ENCODE measurements at regions not wholly inside any gene's neighbourhood (a gene's known extent, or its start where the extent isn't known, plus 50 kb on each side); places are given as distances from the start of the nearest gene placed in this dataset.

DNA sequence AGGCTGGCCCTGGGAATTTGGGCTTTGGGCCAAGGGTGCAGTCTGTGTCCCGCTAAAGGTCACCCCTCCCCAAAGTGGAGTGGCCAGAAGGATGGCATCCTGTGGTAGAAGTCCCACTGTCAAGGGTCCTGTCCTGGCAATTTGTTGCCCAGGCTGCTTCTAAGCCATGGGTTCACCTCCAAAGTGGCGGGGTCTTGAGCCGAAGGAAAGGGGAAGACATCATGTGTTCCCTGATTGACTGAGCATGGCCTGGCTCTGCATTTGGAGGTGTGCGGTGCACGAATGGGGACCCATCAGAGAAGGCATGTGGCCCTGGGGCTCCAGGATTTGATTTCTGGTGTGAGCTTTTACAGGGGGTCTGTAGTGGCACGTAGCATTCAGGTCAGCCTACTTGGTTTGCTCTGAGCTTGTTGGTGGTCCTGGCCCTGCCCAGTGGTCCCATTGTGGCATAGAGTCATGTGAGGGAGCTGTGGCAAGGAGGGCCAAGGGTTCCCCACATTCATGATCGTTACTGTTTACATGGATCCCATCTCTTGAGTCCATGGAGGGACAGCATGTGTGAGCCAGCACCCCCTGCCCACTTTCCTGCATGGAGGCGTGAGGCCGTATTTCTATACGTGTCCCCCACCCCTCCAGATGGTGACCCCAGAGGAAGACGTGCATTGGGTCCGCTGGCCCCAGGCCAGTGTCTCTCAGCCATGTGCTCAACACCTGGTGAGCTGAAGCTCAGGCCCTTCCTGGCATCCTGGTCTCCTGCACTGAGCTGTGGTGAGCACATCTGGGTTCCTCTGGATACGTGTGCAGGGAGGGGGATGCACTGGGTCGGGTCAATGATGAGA lies 225.1 kb downstream of the SNRPN start:
- POLR2A ChIA-PET: no interaction called here
- DNase-seq (ENCODE audit: low read depth, low spot score): no peak
- H3K4me3 ChIP-seq (ENCODE audit: low read depth, low read length): no peak overlapping the region
- CTCF ChIA-PET: no interaction called here
- TF ChIP-seq, protein P1, sequence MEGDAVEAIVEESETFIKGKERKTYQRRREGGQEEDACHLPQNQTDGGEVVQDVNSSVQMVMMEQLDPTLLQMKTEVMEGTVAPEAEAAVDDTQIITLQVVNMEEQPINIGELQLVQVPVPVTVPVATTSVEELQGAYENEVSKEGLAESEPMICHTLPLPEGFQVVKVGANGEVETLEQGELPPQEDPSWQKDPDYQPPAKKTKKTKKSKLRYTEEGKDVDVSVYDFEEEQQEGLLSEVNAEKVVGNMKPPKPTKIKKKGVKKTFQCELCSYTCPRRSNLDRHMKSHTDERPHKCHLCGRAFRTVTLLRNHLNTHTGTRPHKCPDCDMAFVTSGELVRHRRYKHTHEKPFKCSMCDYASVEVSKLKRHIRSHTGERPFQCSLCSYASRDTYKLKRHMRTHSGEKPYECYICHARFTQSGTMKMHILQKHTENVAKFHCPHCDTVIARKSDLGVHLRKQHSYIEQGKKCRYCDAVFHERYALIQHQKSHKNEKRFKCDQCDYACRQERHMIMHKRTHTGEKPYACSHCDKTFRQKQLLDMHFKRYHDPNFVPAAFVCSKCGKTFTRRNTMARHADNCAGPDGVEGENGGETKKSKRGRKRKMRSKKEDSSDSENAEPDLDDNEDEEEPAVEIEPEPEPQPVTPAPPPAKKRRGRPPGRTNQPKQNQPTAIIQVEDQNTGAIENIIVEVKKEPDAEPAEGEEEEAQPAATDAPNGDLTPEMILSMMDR (IDR thresholded peaks at IDR 0.05; ENCODE audit: insufficient read depth, low read length, missing control alignments): no peak

DNA sequence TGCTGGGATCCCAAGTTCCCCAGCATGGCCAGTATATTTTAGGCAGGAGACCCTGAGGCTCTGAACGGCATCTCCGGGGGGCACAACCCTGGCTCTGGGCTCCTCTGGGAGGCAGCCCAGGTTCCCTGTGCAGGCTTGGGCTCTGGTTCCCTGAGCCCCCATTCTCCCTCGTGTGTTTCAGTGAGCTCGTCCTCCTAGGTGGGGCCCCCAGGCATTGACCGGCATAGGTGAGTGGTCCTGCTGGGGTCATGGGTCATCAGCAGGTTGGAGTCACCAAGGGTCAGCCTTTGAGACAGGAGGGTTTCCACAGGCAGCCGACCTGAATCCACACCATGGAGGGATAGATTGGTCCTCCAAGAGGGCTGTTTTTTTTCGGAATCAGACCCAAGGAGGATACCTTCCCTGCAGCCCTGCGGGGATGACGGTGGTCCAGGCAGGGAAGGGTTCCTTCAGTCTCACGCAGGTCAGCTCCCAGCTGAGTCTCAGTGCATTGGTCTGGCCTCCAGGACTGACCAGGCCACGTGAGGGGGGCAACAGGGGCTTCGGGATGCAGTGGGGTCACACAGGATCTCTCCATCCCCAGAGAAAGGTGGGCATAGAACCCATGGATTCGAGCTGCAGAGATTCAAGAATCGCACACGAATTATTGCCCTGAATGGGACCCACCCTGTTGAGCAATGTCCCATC lies 226.0 kb downstream of the SNRPN start:
- no peak for DNase-seq (ENCODE audit: low read depth, low spot score)
- TF ChIP-seq, protein P1 (IDR thresholded peaks at IDR 0.05; ENCODE audit: insufficient read depth, low read length, missing control alignments): no peak
- no peak overlapping the region for H3K4me3 ChIP-seq (ENCODE audit: low read depth, low read length)
- POLR2A ChIA-PET: no interaction called here
- CTCF ChIA-PET: no interaction called here

DNA sequence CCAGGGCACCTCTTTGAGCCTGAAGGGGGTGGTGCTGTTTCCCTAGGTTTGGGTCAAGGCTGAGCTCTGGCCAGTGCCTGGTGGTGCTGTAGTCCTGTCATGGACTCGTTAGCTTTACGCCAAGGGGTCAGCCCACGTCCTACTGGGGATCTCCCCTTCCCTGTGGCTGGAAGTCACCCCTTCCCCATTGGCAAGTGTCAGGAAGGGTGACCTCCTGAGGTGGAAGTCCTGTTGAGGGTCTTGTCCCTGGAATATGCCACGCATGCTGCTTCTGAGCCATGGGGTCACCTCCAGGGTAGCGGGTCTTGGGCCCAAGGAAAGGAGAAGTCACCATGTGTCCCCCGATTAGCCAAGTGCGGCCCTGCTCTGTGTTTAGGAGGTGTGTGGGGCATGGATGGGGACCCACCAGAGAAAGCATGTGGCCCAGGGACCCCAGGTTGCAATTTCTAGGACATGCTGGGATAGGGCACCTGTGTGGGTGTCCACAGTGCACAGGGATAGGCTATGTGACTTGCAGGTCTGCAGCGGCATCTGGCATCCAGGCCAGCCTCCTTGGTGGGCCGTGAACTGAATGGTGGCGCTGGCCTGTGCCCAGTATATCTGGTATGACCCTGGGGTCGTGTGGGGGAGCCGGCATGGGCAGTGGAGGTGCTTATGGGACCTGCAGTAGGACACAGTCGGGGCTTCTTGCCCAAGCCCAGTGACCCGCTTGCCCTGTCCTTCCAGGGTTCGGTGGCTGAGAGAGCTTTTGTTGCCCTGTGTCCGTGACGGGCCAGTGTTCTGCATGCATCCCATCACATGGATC lies 226.7 kb downstream of the SNRPN start:
- no peak for DNase-seq (ENCODE audit: low read depth, low spot score)
- TF ChIP-seq, protein P1 (IDR thresholded peaks at IDR 0.05; ENCODE audit: insufficient read depth, low read length, missing control alignments): no peak
- POLR2A ChIA-PET: no interaction called here

DNA sequence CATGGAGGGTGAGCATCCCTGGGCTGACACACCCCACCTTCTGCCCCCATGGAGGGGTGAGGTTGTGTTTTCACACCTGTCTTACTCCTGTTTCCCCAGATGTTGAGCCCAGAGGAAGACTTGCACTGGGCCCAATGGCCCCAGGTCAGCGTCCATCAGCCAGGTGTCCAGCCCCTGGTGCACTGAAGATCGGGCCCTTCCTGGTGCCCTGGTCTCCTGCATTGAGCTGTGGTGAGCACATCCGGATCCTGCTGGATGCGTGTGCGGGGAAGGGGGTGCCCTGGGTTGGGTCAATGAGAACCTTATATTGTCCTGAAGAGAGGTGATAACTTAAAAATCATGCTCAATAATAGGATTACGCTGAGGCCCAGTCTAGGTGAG lies 227.3 kb downstream of the SNRPN start:
- ChIA-PET POLR2A (no interaction called here), CTCF (no interaction called here)
- H3K4me3 ChIP-seq (ENCODE audit: low read depth, low read length): no peak overlapping the region
- DNase-seq (ENCODE audit: low read depth, low spot score): no peak
- TF ChIP-seq, protein P1 (IDR thresholded peaks at IDR 0.05; ENCODE audit: insufficient read depth, low read length, missing control alignments): no peak

More for the DNA sequence above, 226.7 kb downstream of the SNRPN start:
- no peak overlapping the region for H3K4me3 ChIP-seq (ENCODE audit: low read depth, low read length)
- CTCF ChIA-PET: no interaction called here

DNA sequence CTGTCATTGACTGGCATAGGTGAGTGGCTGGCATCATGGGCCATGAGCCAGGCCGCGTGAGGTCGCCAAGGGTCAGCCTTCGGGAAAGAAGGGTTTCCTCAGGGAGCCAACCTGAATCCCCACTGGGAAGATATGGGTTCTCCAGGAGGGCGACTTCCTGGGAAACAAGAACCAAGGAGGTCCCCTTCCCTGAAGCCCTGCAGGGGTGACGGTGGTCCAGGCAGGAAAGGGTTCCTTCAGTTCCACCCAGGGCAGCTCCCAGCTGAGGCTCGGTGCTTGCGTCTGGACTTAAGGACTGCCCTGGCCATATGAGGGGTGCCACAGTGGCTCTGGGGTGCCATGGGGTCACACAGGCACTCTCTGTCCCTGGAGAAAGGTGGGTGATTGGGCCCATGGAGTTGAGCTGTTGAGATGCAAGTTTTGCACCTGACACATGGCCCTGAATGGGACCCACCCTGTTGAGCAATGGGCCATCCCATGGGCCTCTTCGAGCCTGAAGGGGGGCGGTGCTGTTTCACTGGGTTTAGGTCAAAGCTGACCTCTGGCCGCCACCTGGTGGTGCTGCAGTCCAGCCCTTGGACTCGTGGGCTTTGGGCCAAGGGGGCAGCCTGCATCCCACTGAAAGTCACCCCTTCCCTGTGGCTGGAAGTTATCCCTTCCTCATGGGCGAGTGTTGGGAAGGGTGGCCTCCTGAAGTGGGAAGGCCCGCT lies 228.1 kb downstream of the SNRPN start:
- TF ChIP-seq, protein P1 (IDR thresholded peaks at IDR 0.05; ENCODE audit: insufficient read depth, low read length, missing control alignments): no peak
- no peak overlapping the region for H3K4me3 ChIP-seq (ENCODE audit: low read depth, low read length)
- no peak for DNase-seq (ENCODE audit: low read depth, low spot score)
- POLR2A ChIA-PET: no interaction called here
- CTCF ChIA-PET: no interaction called here
